ENCODE measurements at regions not wholly inside any gene's neighbourhood (a gene's known extent, or its start where the extent isn't known, plus 50 kb on each side); places are given as distances from the start of the nearest gene placed in this dataset.

DNA sequence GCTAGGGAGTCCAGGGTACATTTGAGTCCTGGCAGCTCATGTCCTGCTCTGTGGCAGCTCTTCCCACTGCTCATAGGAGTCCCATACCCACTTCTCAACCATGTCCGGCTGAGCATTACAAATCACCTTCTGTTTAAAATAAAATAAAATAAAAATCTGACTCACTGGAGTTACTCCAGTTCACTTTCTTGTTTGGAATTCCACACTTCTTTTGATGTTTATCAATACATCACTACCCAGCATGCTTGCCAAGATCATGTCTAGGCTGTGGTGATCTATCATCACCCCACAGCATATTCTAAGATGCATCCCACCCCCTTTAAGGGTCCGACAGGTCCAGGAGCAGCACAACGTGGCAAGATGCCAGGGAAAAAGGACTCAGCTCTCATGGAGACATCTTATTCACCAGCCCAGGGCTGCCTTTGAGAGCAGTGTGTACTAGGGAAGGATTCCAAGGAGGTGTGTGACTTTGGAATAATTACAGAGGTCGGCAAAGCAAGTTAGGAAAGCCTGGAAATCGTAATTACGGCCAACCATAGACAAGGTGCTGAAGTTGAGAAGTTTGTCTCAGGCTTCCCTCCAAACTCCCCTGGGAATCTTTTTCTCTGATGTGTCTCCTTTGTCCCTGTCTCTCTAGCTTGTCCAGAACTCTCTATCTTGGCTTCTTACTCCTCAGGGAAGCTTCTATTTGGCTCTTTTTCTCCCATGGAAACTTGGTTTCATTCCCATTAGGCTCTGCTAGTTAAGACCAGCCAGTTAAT is 111.4 kb upstream of the SLC1A3 start:
- TF ChIP-seq, protein P1, sequence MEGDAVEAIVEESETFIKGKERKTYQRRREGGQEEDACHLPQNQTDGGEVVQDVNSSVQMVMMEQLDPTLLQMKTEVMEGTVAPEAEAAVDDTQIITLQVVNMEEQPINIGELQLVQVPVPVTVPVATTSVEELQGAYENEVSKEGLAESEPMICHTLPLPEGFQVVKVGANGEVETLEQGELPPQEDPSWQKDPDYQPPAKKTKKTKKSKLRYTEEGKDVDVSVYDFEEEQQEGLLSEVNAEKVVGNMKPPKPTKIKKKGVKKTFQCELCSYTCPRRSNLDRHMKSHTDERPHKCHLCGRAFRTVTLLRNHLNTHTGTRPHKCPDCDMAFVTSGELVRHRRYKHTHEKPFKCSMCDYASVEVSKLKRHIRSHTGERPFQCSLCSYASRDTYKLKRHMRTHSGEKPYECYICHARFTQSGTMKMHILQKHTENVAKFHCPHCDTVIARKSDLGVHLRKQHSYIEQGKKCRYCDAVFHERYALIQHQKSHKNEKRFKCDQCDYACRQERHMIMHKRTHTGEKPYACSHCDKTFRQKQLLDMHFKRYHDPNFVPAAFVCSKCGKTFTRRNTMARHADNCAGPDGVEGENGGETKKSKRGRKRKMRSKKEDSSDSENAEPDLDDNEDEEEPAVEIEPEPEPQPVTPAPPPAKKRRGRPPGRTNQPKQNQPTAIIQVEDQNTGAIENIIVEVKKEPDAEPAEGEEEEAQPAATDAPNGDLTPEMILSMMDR (conservative IDR thresholded peaks at IDR 0.05; ENCODE audit: low read length) = no peak
- TF ChIP-seq EZH2phosphoT487 (IDR thresholded peaks at IDR 0.05; ENCODE audit: borderline replicate concordance, low read depth, low read length) = no peak
